PC-9 (cell line): ENCODE measurements at regions not wholly inside any gene's neighbourhood (a gene's known extent, or its start where the extent isn't known, plus 50 kb on each side); places are given as distances from the start of the nearest gene placed in this dataset.

ENCODE experiments used
- BruUV-seq: library from RNA; stranded (reverse); fragments of 400-500 nt; replicated peaks from 2 replicates; lab custom pipeline; 2021; lab: Mats Ljungman, UMichigan
- CTCF ChIA-PET: fragments of 300-600 bp; sonication (Branson Sonifier 250); formaldehyde crosslinking; loops from one replicate; lab custom pipeline; 2022; ENCODE audit warnings: antibody characterized with exemption; lab: Charles Lee
- POLR2A ChIA-PET: fragments of 300-600 bp; sonication (Branson Sonifier 250); formaldehyde crosslinking; loops from one replicate; lab custom pipeline; 2022; ENCODE audit warnings: antibody characterized with exemption; ENCODE audit not compliant: unreplicated experiment; lab: Charles Lee
- DNase-seq, 2 experiments: peaks; one replicate each; pipeline versions ENCODE4 v3.0.0 to v3.0.0-alpha.2; 2015 to 2022; ENCODE audit warnings: mixed read lengths in 1 of 2
- H2AFZ ChIP-seq: fragments of 200-600 bp; sonication (generic); 2 replicates; pipeline ENCODE4 v1.8.1; 2017; ENCODE audit warnings: antibody characterized with exemption
- H3F3A ChIP-seq: fragments of 200-600 bp; sonication (generic); 2 replicates; pipeline ENCODE4 v1.8.1; 2017; ENCODE audit warnings: antibody characterized with exemption, mild to moderate bottlenecking, low read depth; ENCODE audit not compliant: insufficient read depth
- H3K27ac ChIP-seq: fragments of 200-600 bp; sonication (generic); 2 replicates; pipeline ENCODE4 v1.6.1; 2016; ENCODE audit warnings: mixed run types
- H3K27me3 ChIP-seq: fragments of 200-600 bp; sonication (generic); 2 replicates; pipeline ENCODE4 v1.6.1; 2016; ENCODE audit warnings: low read depth, mixed run types; ENCODE audit not compliant: insufficient read depth
- H3K36me3 ChIP-seq: fragments of 200-600 bp; sonication (generic); 2 replicates; pipeline ENCODE4 v1.6.1; 2016; ENCODE audit warnings: low read depth, mixed run types
- H3K4me1 ChIP-seq: fragments of 200-600 bp; sonication (generic); replicated peaks from 2 replicates; pipeline ENCODE4 v1.6.1; 2016; ENCODE audit warnings: mixed run types; ENCODE audit not compliant: insufficient read depth
- H3K4me2 ChIP-seq: fragments of 200-600 bp; sonication (generic); 2 replicates; pipeline ENCODE4 v1.6.1; 2017; ENCODE audit warnings: mixed run types
- H3K4me3 ChIP-seq: fragments of 200-600 bp; sonication (generic); 2 replicates; pipeline ENCODE4 v1.6.1; 2016; ENCODE audit warnings: mixed run types
- H3K79me2 ChIP-seq: fragments of 200-600 bp; sonication (generic); 2 replicates; pipeline ENCODE4 v1.6.1; 2017; ENCODE audit warnings: low read depth, mixed run types
- H3K9me2 ChIP-seq: fragments of 200-600 bp; sonication (generic); 2 replicates; pipeline ENCODE4 v1.8.1; 2017; ENCODE audit warnings: mild to moderate bottlenecking; ENCODE audit not compliant: insufficient read depth
- H3K9me3 ChIP-seq: fragments of 200-600 bp; sonication (generic); 2 replicates; pipeline ENCODE4 v1.8.1; 2016; ENCODE audit warnings: low read depth; ENCODE audit not compliant: insufficient read depth
- H4K20me1 ChIP-seq: fragments of 200-600 bp; sonication (generic); 2 replicates; pipeline ENCODE4 v1.8.1; 2017; ENCODE audit not compliant: insufficient read depth
- EZH2 ChIP-seq: fragments of 200-600 bp; sonication (generic); IDR thresholded peaks from 2 replicates; pipeline ENCODE4 v1.8.0; 2017; ENCODE audit warnings: antibody characterized with exemption, low read depth
- intact Hi-C: fragments of 100-400 bp; cut with micrococcal nuclease; formaldehyde crosslinking; loops from one replicate; pipeline ENCODE4 v1.10.0; 2022; ENCODE audit not compliant: unreplicated experiment
- TF ChIP-seq, protein P1 (sequence below): fragments of 200-600 bp; sonication (generic); conservative IDR thresholded peaks from 2 replicates; pipeline ENCODE4 v1.6.1; 2017; ENCODE audit warnings: mixed run types, antibody characterized with exemption, mild to moderate bottlenecking, moderate library complexity

DNA sequence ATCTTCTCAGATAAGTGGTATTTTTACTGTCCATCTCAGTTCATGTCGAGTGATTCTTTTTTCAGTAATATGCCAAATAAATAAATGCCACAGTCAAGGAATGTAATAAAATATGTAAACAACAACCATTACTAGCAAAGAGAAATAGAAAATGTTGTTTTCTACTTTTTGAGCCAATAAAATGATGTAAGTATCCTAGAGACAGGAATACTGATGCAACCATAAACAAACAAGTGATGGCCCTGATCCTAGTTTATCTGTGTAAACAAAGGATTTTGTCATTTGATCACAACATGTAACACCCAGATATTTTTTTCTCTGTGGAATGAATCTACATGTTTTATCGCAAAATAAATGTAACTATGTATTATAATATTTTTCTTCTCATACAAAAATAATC, 1852.8 kb downstream of the EFNA5 start:
- no peaks in the 10 kb centered on the region for H3K9me3 ChIP-seq
- no peaks in the 10 kb centered on the region for H3K4me1 ChIP-seq
- no peaks in the 10 kb centered on the region for H3K36me3 ChIP-seq
- H3F3A ChIP-seq: no peaks in the 10 kb centered on the region
- no peak overlapping the region for H3K27ac ChIP-seq
- H3K4me2 ChIP-seq: no peak overlapping the region
- ChIA-PET CTCF (no interaction called here), POLR2A (no interaction called here)
- no TSS peak for BruUV-seq
- no peaks in the 10 kb centered on the region for H3K27me3 ChIP-seq
- TF ChIP-seq, protein P1, sequence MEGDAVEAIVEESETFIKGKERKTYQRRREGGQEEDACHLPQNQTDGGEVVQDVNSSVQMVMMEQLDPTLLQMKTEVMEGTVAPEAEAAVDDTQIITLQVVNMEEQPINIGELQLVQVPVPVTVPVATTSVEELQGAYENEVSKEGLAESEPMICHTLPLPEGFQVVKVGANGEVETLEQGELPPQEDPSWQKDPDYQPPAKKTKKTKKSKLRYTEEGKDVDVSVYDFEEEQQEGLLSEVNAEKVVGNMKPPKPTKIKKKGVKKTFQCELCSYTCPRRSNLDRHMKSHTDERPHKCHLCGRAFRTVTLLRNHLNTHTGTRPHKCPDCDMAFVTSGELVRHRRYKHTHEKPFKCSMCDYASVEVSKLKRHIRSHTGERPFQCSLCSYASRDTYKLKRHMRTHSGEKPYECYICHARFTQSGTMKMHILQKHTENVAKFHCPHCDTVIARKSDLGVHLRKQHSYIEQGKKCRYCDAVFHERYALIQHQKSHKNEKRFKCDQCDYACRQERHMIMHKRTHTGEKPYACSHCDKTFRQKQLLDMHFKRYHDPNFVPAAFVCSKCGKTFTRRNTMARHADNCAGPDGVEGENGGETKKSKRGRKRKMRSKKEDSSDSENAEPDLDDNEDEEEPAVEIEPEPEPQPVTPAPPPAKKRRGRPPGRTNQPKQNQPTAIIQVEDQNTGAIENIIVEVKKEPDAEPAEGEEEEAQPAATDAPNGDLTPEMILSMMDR: no peak
- no peak for TF ChIP-seq EZH2
- H4K20me1 ChIP-seq: no peaks in the 10 kb centered on the region
- intact Hi-C loops: no loop called here
- no peak for DNase-seq
- H2AFZ ChIP-seq: no peak overlapping the region
- no peaks in the 10 kb centered on the region for H3K79me2 ChIP-seq
- H3K9me2 ChIP-seq: no peaks in the 10 kb centered on the region
- H3K4me3 ChIP-seq: no peak overlapping the region

- TF ChIP-seq EZH2: no peak
- TF ChIP-seq, protein P1: no peak
- Histone ChIP-seq H3K27me3 (no peaks in the 10 kb centered on the region), H3K4me2 (no peak overlapping the region), H3K27ac (no peak overlapping the region), H2AFZ (no peak overlapping the region), H4K20me1 (no peaks in the 10 kb centered on the region), H3F3A (no peaks in the 10 kb centered on the region), H3K9me3 (no peaks in the 10 kb centered on the region), H3K36me3 (no peaks in the 10 kb centered on the region), H3K79me2 (no peaks in the 10 kb centered on the region), H3K4me3 (no peak overlapping the region), H3K9me2 (no peaks in the 10 kb centered on the region), H3K4me1 (no peaks in the 10 kb centered on the region)
- BruUV-seq: no TSS peak
- CTCF ChIA-PET: no interaction called here
- DNase-seq: no peak
- POLR2A ChIA-PET: no interaction called here
- intact Hi-C loops: no loop called here
These were observed 1853.3 kb downstream of the EFNA5 start for GRCh38 chr5:105817416-105817815.

DNA sequence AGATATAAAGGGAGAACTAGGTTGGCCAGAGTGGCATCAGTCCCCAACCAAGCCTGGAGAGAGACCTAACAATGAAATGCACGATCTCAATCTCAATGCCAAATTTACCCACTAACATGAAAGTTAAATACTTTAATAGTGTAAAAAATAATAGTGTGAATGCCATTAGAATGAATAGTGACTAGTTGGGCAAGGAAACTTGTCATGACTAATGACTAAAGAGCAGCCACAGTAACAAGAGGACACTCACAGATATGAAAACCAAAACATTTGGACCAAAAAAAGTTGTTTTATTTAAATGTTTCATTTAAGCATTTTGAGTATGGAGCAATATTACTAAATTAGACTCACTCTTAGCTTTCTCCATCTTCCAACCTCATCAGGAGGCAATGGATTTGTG, 1853.8 kb downstream of the EFNA5 start:
- DNase-seq: no peak
- no peak overlapping the region for H3K4me2 ChIP-seq
- intact Hi-C loops: no loop called here
- no peak overlapping the region for H3K4me3 ChIP-seq
- ChIA-PET CTCF (no interaction called here), POLR2A (no interaction called here)
- no peaks in the 10 kb centered on the region for H3K79me2 ChIP-seq
- TF ChIP-seq, protein P1: no peak
- no peak for TF ChIP-seq EZH2
- H3K36me3 ChIP-seq: no peaks in the 10 kb centered on the region
- H3K27ac ChIP-seq: no peak overlapping the region
- no TSS peak for BruUV-seq
- H2AFZ ChIP-seq: no peak overlapping the region
- H3K9me3 ChIP-seq: no peaks in the 10 kb centered on the region
- no peaks in the 10 kb centered on the region for H3K27me3 ChIP-seq
- no peaks in the 10 kb centered on the region for H4K20me1 ChIP-seq
- H3F3A ChIP-seq: no peaks in the 10 kb centered on the region
- no peaks in the 10 kb centered on the region for H3K9me2 ChIP-seq
- no peaks in the 10 kb centered on the region for H3K4me1 ChIP-seq
